ENCODE measurements at regions not wholly inside any gene's neighbourhood (a gene's known extent, or its start where the extent isn't known, plus 50 kb on each side); places are given as distances from the start of the nearest gene placed in this dataset.

DNA sequence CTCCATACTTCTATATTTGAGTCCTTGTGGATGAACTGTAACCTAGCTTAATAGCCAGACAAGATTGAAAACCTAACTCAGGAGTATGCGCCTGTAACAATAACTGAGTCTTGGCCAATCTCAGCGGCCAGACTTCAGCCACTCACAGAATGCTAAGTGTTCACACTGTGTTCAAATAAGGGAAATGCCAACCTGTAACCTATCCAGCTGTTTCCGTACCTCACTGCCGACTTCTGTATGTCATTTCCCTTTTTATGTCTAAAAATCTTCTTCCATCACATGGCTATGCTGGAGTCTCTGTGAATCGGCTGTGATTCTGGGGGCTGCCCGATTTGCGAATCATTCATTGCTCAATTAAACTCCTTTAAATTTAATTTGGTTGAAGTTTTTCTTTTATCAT lies 169.2 kb downstream of the NFKBIZ start:
- TF ChIP-seq EZH2 (IDR thresholded peaks at IDR 0.05; ENCODE audit: borderline replicate concordance, insufficient read depth, low read depth, low read length, poor library complexity, severe bottlenecking) = no peak
- TF ChIP-seq, protein P1, sequence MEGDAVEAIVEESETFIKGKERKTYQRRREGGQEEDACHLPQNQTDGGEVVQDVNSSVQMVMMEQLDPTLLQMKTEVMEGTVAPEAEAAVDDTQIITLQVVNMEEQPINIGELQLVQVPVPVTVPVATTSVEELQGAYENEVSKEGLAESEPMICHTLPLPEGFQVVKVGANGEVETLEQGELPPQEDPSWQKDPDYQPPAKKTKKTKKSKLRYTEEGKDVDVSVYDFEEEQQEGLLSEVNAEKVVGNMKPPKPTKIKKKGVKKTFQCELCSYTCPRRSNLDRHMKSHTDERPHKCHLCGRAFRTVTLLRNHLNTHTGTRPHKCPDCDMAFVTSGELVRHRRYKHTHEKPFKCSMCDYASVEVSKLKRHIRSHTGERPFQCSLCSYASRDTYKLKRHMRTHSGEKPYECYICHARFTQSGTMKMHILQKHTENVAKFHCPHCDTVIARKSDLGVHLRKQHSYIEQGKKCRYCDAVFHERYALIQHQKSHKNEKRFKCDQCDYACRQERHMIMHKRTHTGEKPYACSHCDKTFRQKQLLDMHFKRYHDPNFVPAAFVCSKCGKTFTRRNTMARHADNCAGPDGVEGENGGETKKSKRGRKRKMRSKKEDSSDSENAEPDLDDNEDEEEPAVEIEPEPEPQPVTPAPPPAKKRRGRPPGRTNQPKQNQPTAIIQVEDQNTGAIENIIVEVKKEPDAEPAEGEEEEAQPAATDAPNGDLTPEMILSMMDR (IDR thresholded peaks at IDR 0.05) = no peak

Measured in B cell (primary cell).